Type B pancreatic cell (in vitro differentiated cells): ENCODE measurements at regions not wholly inside any gene's neighbourhood (a gene's known extent, or its start where the extent isn't known, plus 50 kb on each side); places are given as distances from the start of the nearest gene placed in this dataset.
"Not testable (repeated sequence)": the region's sequence is repeated elsewhere in the genome, so short reads cannot be mapped to it uniquely, and the experiment has no call there.

Experiments used
- DNase-seq: peaks from one replicate; pipeline ENCODE4 v3.0.0; 2021; ENCODE audit warnings: mixed read lengths; ENCODE audit not compliant: unreplicated experiment; ENCODE audit errors: extremely low spot score
- H3K27ac Mint-ChIP-seq: 2 replicates; pipeline ENCODE4 v1.8.0; 2021; ENCODE audit warnings: mild to moderate bottlenecking, mixed read lengths
- H3K27me3 Mint-ChIP-seq: 2 replicates; pipeline ENCODE4 v1.8.0; 2021; ENCODE audit warnings: mixed read lengths
- H3K36me3 Mint-ChIP-seq: 2 replicates; pipeline ENCODE4 v1.8.0; 2021; ENCODE audit warnings: mixed read lengths
- H3K4me1 Mint-ChIP-seq: one replicate; pipeline ENCODE4 v1.8.0; 2021; ENCODE audit warnings: mixed read lengths; ENCODE audit not compliant: unreplicated experiment
- H3K4me3 Mint-ChIP-seq: 2 replicates; pipeline ENCODE4 v1.8.0; 2021; ENCODE audit warnings: mild to moderate bottlenecking, mixed read lengths
- H3K9me3 Mint-ChIP-seq: 2 replicates; pipeline ENCODE4 v1.8.0; 2021; ENCODE audit warnings: mixed read lengths
- TF ChIP-seq, protein P1 (sequence below): fragments of 200-600 bp; sonication (generic); conservative IDR thresholded peaks from 2 replicates; pipeline ENCODE4 v1.5.0; 2021; ENCODE audit warnings: antibody characterized with exemption, mild to moderate bottlenecking

DNA sequence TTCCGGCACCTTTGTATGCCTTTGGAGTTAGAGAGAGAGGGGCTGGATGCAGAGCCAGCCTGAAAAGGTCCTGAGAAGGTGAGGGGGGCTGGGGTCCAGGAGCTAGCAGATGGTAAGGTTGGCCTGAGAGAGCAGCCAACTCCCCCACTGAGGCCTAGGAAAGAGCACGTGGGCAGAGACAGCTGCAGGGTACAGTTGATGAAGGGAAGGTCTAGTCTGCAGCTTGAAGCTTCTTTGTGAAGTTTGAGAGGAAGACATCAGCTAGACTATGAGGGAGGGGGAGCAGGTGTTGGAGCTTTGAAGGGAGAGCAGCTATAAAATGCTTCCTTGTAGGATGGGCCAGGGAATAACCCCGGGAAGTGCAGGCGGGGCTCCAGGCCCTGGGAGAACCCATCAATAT lies 289.3 kb upstream of the AMIGO2 start:
- no peak overlapping the region for H3K27ac Mint-ChIP-seq
- H3K4me1 Mint-ChIP-seq, result peaks cover 3% of the 10 kb centered on the region
- H3K9me3 Mint-ChIP-seq, result peaks cover 4% of the 10 kb centered on the region
- no peaks in the 10 kb centered on the region for H3K27me3 Mint-ChIP-seq
- H3K36me3 Mint-ChIP-seq, result peaks cover 3% of the 10 kb centered on the region
- DNase-seq, result no peak
- no peak overlapping the region for H3K4me3 Mint-ChIP-seq
- TF ChIP-seq, protein P1, sequence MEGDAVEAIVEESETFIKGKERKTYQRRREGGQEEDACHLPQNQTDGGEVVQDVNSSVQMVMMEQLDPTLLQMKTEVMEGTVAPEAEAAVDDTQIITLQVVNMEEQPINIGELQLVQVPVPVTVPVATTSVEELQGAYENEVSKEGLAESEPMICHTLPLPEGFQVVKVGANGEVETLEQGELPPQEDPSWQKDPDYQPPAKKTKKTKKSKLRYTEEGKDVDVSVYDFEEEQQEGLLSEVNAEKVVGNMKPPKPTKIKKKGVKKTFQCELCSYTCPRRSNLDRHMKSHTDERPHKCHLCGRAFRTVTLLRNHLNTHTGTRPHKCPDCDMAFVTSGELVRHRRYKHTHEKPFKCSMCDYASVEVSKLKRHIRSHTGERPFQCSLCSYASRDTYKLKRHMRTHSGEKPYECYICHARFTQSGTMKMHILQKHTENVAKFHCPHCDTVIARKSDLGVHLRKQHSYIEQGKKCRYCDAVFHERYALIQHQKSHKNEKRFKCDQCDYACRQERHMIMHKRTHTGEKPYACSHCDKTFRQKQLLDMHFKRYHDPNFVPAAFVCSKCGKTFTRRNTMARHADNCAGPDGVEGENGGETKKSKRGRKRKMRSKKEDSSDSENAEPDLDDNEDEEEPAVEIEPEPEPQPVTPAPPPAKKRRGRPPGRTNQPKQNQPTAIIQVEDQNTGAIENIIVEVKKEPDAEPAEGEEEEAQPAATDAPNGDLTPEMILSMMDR, result no peak

DNA sequence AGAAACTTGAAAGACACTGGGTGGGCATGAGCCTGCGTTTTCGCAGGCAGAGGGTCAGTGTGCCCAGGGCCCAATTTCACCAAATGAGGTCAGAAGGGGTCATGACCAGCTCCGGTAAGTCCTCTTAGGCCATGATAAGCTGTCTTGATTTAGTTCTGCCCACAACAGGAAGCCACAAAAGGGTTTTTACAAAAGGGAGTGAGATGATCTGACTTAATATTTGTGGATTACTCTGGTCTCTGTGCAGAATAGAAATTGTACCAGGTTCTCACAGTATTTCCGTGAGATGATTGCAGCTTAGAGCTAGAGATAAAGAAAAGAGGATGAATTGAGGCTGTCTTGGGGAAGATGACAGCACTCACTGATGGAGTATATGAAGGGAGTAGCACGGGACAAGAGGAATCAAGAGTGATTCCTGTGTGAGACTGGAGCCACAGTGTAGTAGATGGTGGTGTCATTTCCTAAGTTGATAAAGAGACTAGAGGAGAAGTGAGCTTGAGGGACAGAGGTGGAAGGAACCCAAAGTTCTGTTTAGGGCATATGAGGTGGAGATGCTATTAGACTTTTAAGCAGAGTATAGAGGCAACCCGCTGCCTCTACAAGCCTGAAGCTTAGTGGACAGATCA lies 288.3 kb upstream of the AMIGO2 start:
- Mint-ChIP-seq H3K27me3 (no peaks in the 10 kb centered on the region), H3K4me1 (peaks cover 3% of the 10 kb centered on the region), H3K36me3 (peaks cover 3% of the 10 kb centered on the region), H3K4me3 (no peak overlapping the region), H3K9me3 (peaks cover 3% of the 10 kb centered on the region), H3K27ac (no peak overlapping the region)
- TF ChIP-seq, protein P1, result no peak
- DNase-seq, result no peak

DNA sequence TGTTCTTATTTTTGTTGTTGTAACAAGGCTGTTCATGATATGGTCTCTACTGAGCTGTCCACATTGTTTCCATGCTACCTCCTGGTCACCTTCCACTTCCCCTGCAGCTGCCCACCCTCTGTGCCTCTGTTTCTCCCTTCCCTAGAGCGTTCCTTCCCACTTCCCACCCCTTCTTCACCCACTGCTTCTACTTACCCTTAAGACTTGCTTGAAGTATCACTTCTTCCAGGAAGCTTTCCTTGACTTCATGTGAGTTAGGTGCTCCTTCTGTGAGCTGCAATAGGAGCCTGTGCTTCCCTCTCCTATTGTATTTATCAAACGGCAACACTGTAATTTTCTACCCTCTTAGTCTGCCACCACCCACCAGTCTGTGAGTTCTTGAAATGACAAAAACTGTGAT lies 286.8 kb upstream of the AMIGO2 start:
- Mint-ChIP-seq H3K9me3 (peaks cover 3% of the 10 kb centered on the region), H3K27ac (no peak overlapping the region), H3K27me3 (no peaks in the 10 kb centered on the region), H3K36me3 (peaks cover 3% of the 10 kb centered on the region), H3K4me3 (no peak overlapping the region), H3K4me1 (peaks cover 6% of the 10 kb centered on the region)
- no peak for DNase-seq
- TF ChIP-seq, protein P1, result no peak

DNA sequence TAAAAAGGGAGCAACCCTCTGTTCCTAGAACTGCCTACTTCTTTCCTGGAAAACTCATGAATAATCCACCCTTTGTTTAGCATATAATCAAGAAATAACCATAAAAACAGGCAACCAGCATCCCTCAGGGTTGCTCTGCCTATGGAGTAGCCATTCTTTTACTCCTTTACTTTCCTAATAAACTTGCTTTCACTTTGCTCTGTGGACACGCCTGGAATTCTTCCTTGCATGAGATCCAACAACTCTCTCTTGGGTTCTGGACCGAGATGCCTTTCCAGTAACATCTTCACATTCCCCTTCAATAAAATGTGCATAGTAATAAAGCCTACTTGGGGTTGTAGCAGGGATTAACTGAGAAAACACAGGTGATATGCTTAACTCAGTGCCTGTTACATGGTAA lies 286.4 kb upstream of the AMIGO2 start:
- peaks cover 3% of the 10 kb centered on the region for H3K9me3 Mint-ChIP-seq
- TF ChIP-seq, protein P1, result no peak
- no peaks in the 10 kb centered on the region for H3K27me3 Mint-ChIP-seq
- H3K4me1 Mint-ChIP-seq, result peaks cover 8% of the 10 kb centered on the region
- peaks cover 3% of the 10 kb centered on the region for H3K36me3 Mint-ChIP-seq
- no peak overlapping the region for H3K27ac Mint-ChIP-seq
- DNase-seq, result no peak
- H3K4me3 Mint-ChIP-seq, result no peak overlapping the region

DNA sequence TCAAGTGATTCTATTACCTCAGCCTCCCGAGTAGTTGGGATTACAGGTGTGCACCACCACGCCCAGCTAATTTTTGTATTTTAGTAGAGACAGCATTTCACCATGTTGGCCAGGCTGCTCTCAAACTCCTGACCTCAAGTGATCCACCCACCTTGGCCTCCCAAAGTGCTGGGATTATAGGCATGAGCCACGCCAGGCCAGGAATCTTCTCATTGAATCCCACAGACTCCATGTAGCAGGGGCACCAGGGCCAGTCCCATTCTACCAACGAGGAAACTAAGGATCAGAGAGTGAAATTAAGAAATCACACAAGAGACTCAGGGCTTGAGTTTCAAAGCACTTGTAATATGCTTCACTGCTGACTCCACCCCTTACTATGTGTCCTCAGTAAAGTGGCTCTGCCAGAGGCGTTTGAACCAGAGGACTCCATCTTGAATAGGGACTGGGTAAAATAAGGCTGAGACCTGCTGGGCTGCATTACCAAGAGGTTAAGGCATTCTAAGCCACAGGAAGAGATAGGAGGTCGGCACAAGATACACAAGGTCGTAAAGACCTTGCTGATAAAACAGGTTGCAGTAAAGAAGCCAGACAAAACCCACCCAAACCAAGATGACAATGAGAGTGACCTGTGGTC lies 285.8 kb upstream of the AMIGO2 start:
- not testable (repeated sequence) for H3K36me3 Mint-ChIP-seq

DNA sequence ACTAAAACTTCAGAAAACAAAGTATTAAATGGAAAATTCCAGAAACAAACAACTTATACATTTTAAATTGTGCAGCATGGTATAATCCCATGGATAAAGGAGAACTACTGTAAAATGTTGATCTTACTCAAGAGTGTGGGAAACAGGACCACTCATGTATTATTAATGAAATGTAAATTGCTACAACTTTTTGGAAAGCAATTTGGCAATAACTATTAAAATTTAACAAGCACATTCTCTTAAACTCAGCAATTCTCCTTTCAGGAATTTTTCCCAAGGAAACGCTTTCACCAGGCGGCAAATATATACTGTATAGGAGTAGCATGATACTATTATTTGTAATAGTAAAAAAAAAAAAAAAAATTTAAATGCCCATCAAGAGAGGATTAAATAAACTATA lies 284.5 kb upstream of the AMIGO2 start:
- H3K4me3 Mint-ChIP-seq, result no peak overlapping the region
- DNase-seq, result no peak
- H3K36me3 Mint-ChIP-seq, result no peaks in the 10 kb centered on the region
- no peaks in the 10 kb centered on the region for H3K27me3 Mint-ChIP-seq
- TF ChIP-seq, protein P1, result no peak
- H3K4me1 Mint-ChIP-seq, result peaks cover 5% of the 10 kb centered on the region
- no peaks in the 10 kb centered on the region for H3K9me3 Mint-ChIP-seq
- H3K27ac Mint-ChIP-seq, result no peak overlapping the region

More for the DNA sequence above, 285.8 kb upstream of the AMIGO2 start:
- not testable (repeated sequence) for H3K4me3 Mint-ChIP-seq, H3K27me3 Mint-ChIP-seq, H3K27ac Mint-ChIP-seq, H3K9me3 Mint-ChIP-seq, DNase-seq, H3K4me1 Mint-ChIP-seq
